HG02852 (cell line): ENCODE measurements at regions not wholly inside any gene's neighbourhood (a gene's known extent, or its start where the extent isn't known, plus 50 kb on each side); places are given as distances from the start of the nearest gene placed in this dataset.
"Not testable (repeated sequence)": the region's sequence is repeated elsewhere in the genome, so short reads cannot be mapped to it uniquely, and the experiment has no call there.

Experiments
- ATAC-seq: cut with Tn5 transposase; IDR thresholded peaks from one replicate; pipeline ENCODE4 v1.9.1; 2021; ENCODE audit warnings: mild to moderate bottlenecking, moderate library complexity; ENCODE audit not compliant: unreplicated experiment

GRCh38 chr5:75951716-75952115, 131.5 kb upstream of the SV2C start:
- ATAC-seq = no peak

- ATAC-seq = no peak
Measured at GRCh38 chr5:75951158-75951557, 132.0 kb upstream of the SV2C start.

GRCh38 chr5:75948438-75948837, 134.7 kb upstream of the SV2C start:
- ATAC-seq = no peak

GRCh38 chr5:75940418-75940817, 142.8 kb upstream of the SV2C start:
- no peak for ATAC-seq

GRCh38 chr5:75935572-75935971, 147.6 kb upstream of the SV2C start:
- ATAC-seq = no peak

GRCh38 chr5:75933489-75933888, 149.7 kb upstream of the SV2C start:
- no peak for ATAC-seq

GRCh38 chr5:75931175-75931574, 152.0 kb upstream of the SV2C start:
- no peak for ATAC-seq

- no peak for ATAC-seq
Measured at GRCh38 chr5:75928992-75929391, 154.2 kb upstream of the SV2C start.

GRCh38 chr5:75922480-75922879, 160.7 kb upstream of the SV2C start:
- no peak for ATAC-seq

GRCh38 chr5:75921011-75921410, 162.2 kb upstream of the SV2C start:
- ATAC-seq = no peak

GRCh38 chr5:75916144-75916543, 167.0 kb upstream of the SV2C start:
- ATAC-seq = no peak

- no peak for ATAC-seq
Measured at GRCh38 chr5:75909223-75909622, 174.0 kb upstream of the SV2C start.

- ATAC-seq = no peak
Measured at GRCh38 chr5:75907651-75908050, 175.5 kb upstream of the SV2C start.

GRCh38 chr5:75894482-75894881, 177.2 kb upstream of the POC5 start:
- ATAC-seq = no peak

GRCh38 chr5:75891736-75892135, 174.5 kb upstream of the POC5 start:
- ATAC-seq = no peak

- ATAC-seq = no peak
Measured at GRCh38 chr5:75891020-75891419, 173.8 kb upstream of the POC5 start.

GRCh38 chr5:75890546-75890945, 173.3 kb upstream of the POC5 start:
- no peak for ATAC-seq

GRCh38 chr5:75886706-75887105, 169.5 kb upstream of the POC5 start:
- no peak for ATAC-seq

GRCh38 chr5:75885849-75886596, 168.8 kb upstream of the POC5 start:
- ATAC-seq = no peak

- no peak for ATAC-seq
Measured at GRCh38 chr5:75885321-75885720, 168.1 kb upstream of the POC5 start.

- no peak for ATAC-seq
Measured at GRCh38 chr5:75869891-75870290, 152.7 kb upstream of the POC5 start.

- no peak for ATAC-seq
Measured at GRCh38 chr5:75862872-75863271, 145.6 kb upstream of the POC5 start.

GRCh38 chr5:75859621-75860020, 142.4 kb upstream of the POC5 start:
- ATAC-seq = not testable (repeated sequence)
